Adipocyte (in vitro differentiated cells): ENCODE measurements at regions not wholly inside any gene's neighbourhood (a gene's known extent, or its start where the extent isn't known, plus 50 kb on each side); places are given as distances from the start of the nearest gene placed in this dataset.

Experiments used
- DNase-seq: peaks from one replicate; pipeline ENCODE4 v3.0.0-alpha.2; 2015; ENCODE audit warnings: low read depth
- H3K27me3 ChIP-seq: replicated peaks from 2 replicates; pipeline ENCODE4 v1.7.0; 2013; ENCODE audit warnings: mild to moderate bottlenecking, low read length, moderate library complexity; ENCODE audit not compliant: control insufficient read depth, insufficient read depth
- H3K36me3 ChIP-seq: 2 replicates; pipeline ENCODE4 v1.7.0; 2013; ENCODE audit warnings: low read length, mild to moderate bottlenecking, moderate library complexity; ENCODE audit not compliant: control insufficient read depth, insufficient read depth, severe bottlenecking
- H3K4me1 ChIP-seq: 2 replicates; pipeline ENCODE4 v1.7.0; 2013; ENCODE audit warnings: mild to moderate bottlenecking, low read length, moderate library complexity; ENCODE audit not compliant: control insufficient read depth, insufficient read depth
- H3K4me3 ChIP-seq: 2 replicates; pipeline ENCODE4 v1.7.0; 2013; ENCODE audit warnings: mild to moderate bottlenecking, low read length, moderate library complexity
- H3K9ac ChIP-seq: 2 replicates; pipeline ENCODE4 v1.7.0; 2013; ENCODE audit warnings: mild to moderate bottlenecking, low read length, moderate library complexity
- H3K9me3 ChIP-seq: 2 replicates; pipeline ENCODE4 v1.7.0; 2013; ENCODE audit warnings: mild to moderate bottlenecking, low read length, moderate library complexity; ENCODE audit not compliant: control insufficient read depth

GRCh38 chr11:95359341-95359663, 128.3 kb upstream of the SESN3 start:
- Histone ChIP-seq H3K36me3 (no peaks in the 10 kb centered on the region), H3K9me3 (no peaks in the 10 kb centered on the region), H3K4me1 (peaks cover 42% of the 10 kb centered on the region), H3K27me3 (no peaks in the 10 kb centered on the region), H3K4me3 (no peak overlapping the region), H3K9ac (no peak overlapping the region)
- no peak for DNase-seq

DNA sequence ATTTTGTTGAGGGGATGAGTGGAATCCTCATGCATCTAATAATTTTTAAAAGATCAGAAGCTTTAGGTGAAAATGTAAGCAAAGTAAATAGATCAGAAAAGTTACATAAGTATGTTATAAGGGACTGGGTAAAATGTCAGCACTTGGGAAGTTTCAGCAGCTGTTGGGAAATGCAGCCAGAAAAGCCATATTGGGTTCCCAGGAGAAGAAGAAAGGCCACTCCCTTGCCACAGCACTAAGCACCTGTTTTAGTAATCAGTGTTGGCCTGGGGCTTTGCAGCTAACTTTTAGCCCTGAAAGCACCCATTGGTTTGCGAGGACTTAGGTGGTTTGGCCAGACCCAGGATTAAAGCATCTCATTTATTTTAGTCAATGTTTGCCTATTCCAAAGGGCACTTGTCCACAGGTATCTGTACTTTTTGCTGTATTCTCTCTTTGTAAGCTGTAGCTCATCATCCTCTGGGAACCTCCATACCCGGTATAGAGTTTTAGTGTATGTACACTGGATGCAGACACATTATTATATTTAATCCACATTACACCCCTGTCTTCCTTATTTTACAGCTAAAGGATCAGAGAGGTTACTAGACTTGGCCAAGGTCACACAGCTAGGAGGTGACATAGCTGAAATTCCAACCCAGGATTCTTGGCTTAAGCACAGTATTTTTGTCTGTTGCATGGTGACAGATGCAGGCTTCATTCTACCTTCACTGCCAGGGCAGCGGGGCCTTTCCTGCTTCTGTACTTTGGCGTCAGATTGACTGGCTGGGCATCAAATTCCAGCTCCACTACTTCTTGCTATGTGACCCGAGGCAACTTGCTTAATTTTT, 127.7 kb upstream of the SESN3 start:
- no peak for DNase-seq
- Histone ChIP-seq H3K27me3 (no peaks in the 10 kb centered on the region), H3K9me3 (no peaks in the 10 kb centered on the region), H3K4me3 (no peak overlapping the region), H3K4me1 (peaks cover 42% of the 10 kb centered on the region), H3K9ac (no peak overlapping the region), H3K36me3 (no peaks in the 10 kb centered on the region)

- Histone ChIP-seq H3K4me3 (no peak overlapping the region), H3K36me3 (no peaks in the 10 kb centered on the region), H3K9me3 (peaks cover 7% of the 10 kb centered on the region), H3K4me1 (peaks cover 24% of the 10 kb centered on the region), H3K27me3 (no peaks in the 10 kb centered on the region), H3K9ac (no peak overlapping the region)
- no peak for DNase-seq
Measured at GRCh38 chr11:95354304-95354703, 123.3 kb upstream of the SESN3 start.

DNA sequence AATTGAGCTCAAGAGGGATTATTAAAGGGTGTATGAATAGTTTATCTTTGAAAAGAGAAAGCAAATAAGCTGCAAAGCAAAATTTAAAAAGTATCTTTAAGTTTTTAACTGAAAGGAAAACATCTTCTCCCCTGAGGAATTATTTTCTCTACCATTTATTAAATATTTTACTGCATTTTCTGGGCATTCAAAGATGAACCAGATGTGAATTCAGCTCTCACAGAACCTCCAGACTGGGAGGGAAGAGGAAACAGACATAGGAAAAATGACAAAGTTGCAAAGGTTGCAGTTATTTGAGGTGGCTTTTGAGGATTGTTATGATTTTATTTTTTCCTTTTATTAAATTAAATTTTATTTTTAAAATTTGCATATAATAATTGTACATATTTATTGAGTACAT, 122.7 kb upstream of the SESN3 start:
- Histone ChIP-seq H3K4me3 (no peak overlapping the region), H3K27me3 (no peaks in the 10 kb centered on the region), H3K9ac (no peak overlapping the region), H3K36me3 (no peaks in the 10 kb centered on the region), H3K9me3 (peaks cover 13% of the 10 kb centered on the region), H3K4me1 (peaks cover 18% of the 10 kb centered on the region)
- DNase-seq, result no peak

GRCh38 chr11:95352733-95353346, 121.8 kb upstream of the SESN3 start:
- Histone ChIP-seq H3K36me3 (no peaks in the 10 kb centered on the region), H3K4me3 (no peak overlapping the region), H3K4me1 (peaks cover 11% of the 10 kb centered on the region), H3K9me3 (peaks cover 16% of the 10 kb centered on the region), H3K27me3 (no peaks in the 10 kb centered on the region), H3K9ac (no peak overlapping the region)
- no peak for DNase-seq

GRCh38 chr11:95349345-95349942, 118.4 kb upstream of the SESN3 start:
- H3K9ac ChIP-seq, result no peak overlapping the region
- peaks cover 16% of the 10 kb centered on the region for H3K9me3 ChIP-seq
- H3K4me3 ChIP-seq, result no peak overlapping the region
- no peaks in the 10 kb centered on the region for H3K36me3 ChIP-seq
- DNase-seq, result no peak
- peaks cover 19% of the 10 kb centered on the region for H3K4me1 ChIP-seq
- no peaks in the 10 kb centered on the region for H3K27me3 ChIP-seq

GRCh38 chr11:95346265-95346664, 115.3 kb upstream of the SESN3 start:
- Histone ChIP-seq H3K9me3 (peaks cover 16% of the 10 kb centered on the region), H3K36me3 (no peaks in the 10 kb centered on the region), H3K9ac (no peak overlapping the region), H3K4me1 (peaks cover 8% of the 10 kb centered on the region), H3K27me3 (no peaks in the 10 kb centered on the region), H3K4me3 (no peak overlapping the region)
- no peak for DNase-seq

DNA sequence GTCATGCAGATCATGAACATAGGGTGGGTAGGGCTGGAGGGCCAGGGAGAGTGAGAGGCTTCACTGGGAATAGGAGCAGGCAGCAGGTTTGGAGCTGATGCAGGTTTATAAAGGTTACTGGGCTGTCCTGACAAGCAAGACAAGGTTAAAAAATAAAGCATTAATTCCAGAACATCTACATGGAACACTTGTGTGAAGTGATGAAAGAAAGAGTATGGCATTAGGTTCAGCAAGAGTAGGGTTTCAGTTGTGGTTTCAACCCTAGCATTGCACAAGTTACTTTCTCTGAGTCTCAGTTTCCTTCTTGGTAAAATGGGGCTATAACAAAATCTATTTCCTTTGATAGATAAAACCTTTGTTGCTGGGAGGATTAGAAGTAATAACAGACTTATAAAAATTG, 114.6 kb upstream of the SESN3 start:
- Histone ChIP-seq H3K4me1 (peaks cover 8% of the 10 kb centered on the region), H3K36me3 (no peaks in the 10 kb centered on the region), H3K4me3 (no peak overlapping the region), H3K9ac (no peak overlapping the region), H3K9me3 (peaks cover 16% of the 10 kb centered on the region), H3K27me3 (no peaks in the 10 kb centered on the region)
- no peak for DNase-seq

- Histone ChIP-seq H3K4me3 (no peak overlapping the region), H3K27me3 (no peaks in the 10 kb centered on the region), H3K9me3 (peaks cover 16% of the 10 kb centered on the region), H3K9ac (no peak overlapping the region), H3K4me1 (peaks cover 9% of the 10 kb centered on the region), H3K36me3 (no peaks in the 10 kb centered on the region)
- no peak for DNase-seq
Measured at GRCh38 chr11:95344932-95345642, 114.1 kb upstream of the SESN3 start.

DNA sequence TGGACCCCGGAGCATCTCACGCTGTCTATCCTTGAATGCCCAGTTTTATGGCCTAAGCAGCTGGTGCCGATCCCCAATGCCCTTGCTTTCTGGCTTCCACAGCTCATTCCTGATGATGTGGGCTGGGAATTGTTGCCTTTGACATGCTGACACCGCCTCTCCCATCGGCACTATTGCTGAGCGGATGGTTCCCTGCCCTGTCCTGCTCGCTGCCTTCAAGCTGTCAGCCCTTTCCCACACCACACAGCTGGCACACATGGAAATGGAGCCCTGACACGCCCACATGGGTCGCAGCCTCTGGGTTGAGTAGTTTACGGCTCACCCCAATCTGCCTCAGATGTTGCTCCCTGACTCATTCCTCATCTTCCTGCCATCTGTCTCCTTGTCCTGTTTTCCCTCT, 110.2 kb upstream of the SESN3 start:
- H3K36me3 ChIP-seq, result no peaks in the 10 kb centered on the region
- no peak overlapping the region for H3K9ac ChIP-seq
- H3K27me3 ChIP-seq, result no peaks in the 10 kb centered on the region
- DNase-seq, result no peak
- no peaks in the 10 kb centered on the region for H3K9me3 ChIP-seq
- peaks cover 42% of the 10 kb centered on the region for H3K4me1 ChIP-seq
- no peak overlapping the region for H3K4me3 ChIP-seq
